ENCODE measurements at regions not wholly inside any gene's neighbourhood (a gene's known extent, or its start where the extent isn't known, plus 50 kb on each side); places are given as distances from the start of the nearest gene placed in this dataset.
A peak's percentile ranks its signal among the peaks of the same experiment; 100 is the strongest.

GRCh38 chr5:179461576-179461975, 88.8 kb upstream of the RUFY1 start:
- Histone ChIP-seq H3K27me3 (ENCODE audit: control insufficient read depth in 2 of 2, insufficient read depth in 2 of 2, low read length in 2 of 2) (peaks cover 8 to 33% of the 10 kb centered on the region in 2 experiments; a peak in 4 of 5 replicates), H3K4me1 (replicated peaks in 1 of 2; ENCODE audit: control insufficient read depth in 2 of 2, insufficient read depth in 2 of 2, low read length in 2 of 2) (no peaks in the 10 kb centered on the region), H4K20me1 (replicated peaks; ENCODE audit: control insufficient read depth, insufficient read depth, low read length) (no peaks in the 10 kb centered on the region), H3K9me3 (replicated peaks; ENCODE audit: control insufficient read depth, insufficient read depth, low read depth, low read length) (no peaks in the 10 kb centered on the region), H3K9ac (ENCODE audit: insufficient read depth in 1 of 2, low read depth in 2 of 2, low read length in 2 of 2) (no peak overlapping the region), H2AFZ (ENCODE audit: low read depth, low read length) (no peak overlapping the region), H3K36me3 (ENCODE audit: control insufficient read depth, insufficient read depth, low read length) (no peaks in the 10 kb centered on the region), H3K79me2 (ENCODE audit: control insufficient read depth, insufficient read depth, low read length) (no peaks in the 10 kb centered on the region), H3K27ac (ENCODE audit: extremely low read depth, low read depth, low read length) (no peak overlapping the region), H3K9me1 (ENCODE audit: control insufficient read depth, insufficient read depth, low read length) (no peaks in the 10 kb centered on the region), H3K4me2 (ENCODE audit: insufficient read depth, low read length) (no peak overlapping the region), H3K4me3 (no peak overlapping the region)
- POLR2A ChIA-PET = no interaction called here
- CTCF ChIA-PET (ENCODE audit: low intra/inter-chr PET ratio) = no interaction called here
- BruUV-seq (replicated peaks) = no TSS peak
- ATAC-seq = no peak
- in situ Hi-C loops (cut with MboI) (no loop called here), intact Hi-C loops (cut with micrococcal nuclease) (no loop called here)
- FAIRE-seq = no peak
- 0% methylated on average over 1 of the region's 3 CpGs for WGBS (ENCODE audit: insufficient coverage, low coverage, missing lambda C conversion rate)
- no peak for DNase-seq (ENCODE audit: extremely low read depth in 1 of 4, low spot score in 3 of 4)
- TF ChIP-seq NFIC (IDR thresholded peaks at IDR 0.05) = peak; percentile 61
- TF ChIP-seq MNT (conservative IDR thresholded peaks at IDR 0.05) = no peak
- no peak for TF ChIP-seq ZFX (CRISPR knock-in tag; IDR thresholded peaks at IDR 0.05)

GRCh38 chr5:179459771-179460170, 90.6 kb upstream of the RUFY1 start:
- POLR2A ChIA-PET = interaction anchor here (0.7 kb wide), 1 partner anchor 789 kb away, joined by 3 read pairs; no protein-coding TSS in a partner anchor
- no peaks in the 10 kb centered on the region for H3K4me1 ChIP-seq (replicated peaks in 1 of 2; ENCODE audit: control insufficient read depth in 2 of 2, insufficient read depth in 2 of 2, low read length in 2 of 2)
- no peak for FAIRE-seq
- TF ChIP-seq HNRNPK (IDR thresholded peaks at IDR 0.05; ENCODE audit: low read depth, low read length, poor library complexity, severe bottlenecking) = no peak
- no peak for TF ChIP-seq NR2C2 (CRISPR knock-in tag; IDR thresholded peaks at IDR 0.05)
- TF ChIP-seq NR2C2 (tag; IDR thresholded peaks at IDR 0.05) = no peak
- no peak for TF ChIP-seq MYNN (IDR thresholded peaks at IDR 0.05)
- no peak for TF ChIP-seq MYNN (CRISPR knock-in tag; IDR thresholded peaks at IDR 0.05)
- no peak for TF ChIP-seq SNAPC5 (CRISPR knock-in tag; IDR thresholded peaks at IDR 0.05)
- no peak for TF ChIP-seq ZNF511 (CRISPR knock-in tag; IDR thresholded peaks at IDR 0.05)
- TF ChIP-seq IRF1 (CRISPR knock-in tag; IDR thresholded peaks at IDR 0.05; ENCODE audit: borderline replicate concordance) = no peak
- no peak for TF ChIP-seq SRSF3 (IDR thresholded peaks at IDR 0.05; ENCODE audit: insufficient read depth, low read length)
- TF ChIP-seq BRF2 (IDR thresholded peaks at IDR 0.05; ENCODE audit: borderline replicate concordance, insufficient read depth, insufficient read length) = no peak

More at GRCh38 chr5:179459771-179460170, 90.6 kb upstream of the RUFY1 start:
- ATAC-seq (no peak), DNase-seq (ENCODE audit: extremely low read depth in 1 of 4, low spot score in 3 of 4) (no peak)
- no peak overlapping the region for H3K4me2 ChIP-seq (ENCODE audit: insufficient read depth, low read length)
- no peaks in the 10 kb centered on the region for H4K20me1 ChIP-seq (replicated peaks; ENCODE audit: control insufficient read depth, insufficient read depth, low read length)
- H3K4me3 ChIP-seq = no peak overlapping the region
- H3K79me2 ChIP-seq (ENCODE audit: control insufficient read depth, insufficient read depth, low read length) = no peaks in the 10 kb centered on the region
- in situ Hi-C loops (cut with MboI) = no loop called here
- H3K36me3 ChIP-seq (ENCODE audit: control insufficient read depth, insufficient read depth, low read length) = no peaks in the 10 kb centered on the region
- peaks cover 1% of the 10 kb centered on the region for H3K9me3 ChIP-seq (replicated peaks; ENCODE audit: control insufficient read depth, insufficient read depth, low read depth, low read length)
- no peak overlapping the region for H2AFZ ChIP-seq (ENCODE audit: low read depth, low read length)
- no TSS peak for BruUV-seq (replicated peaks)
- H3K9me1 ChIP-seq (ENCODE audit: control insufficient read depth, insufficient read depth, low read length) = no peaks in the 10 kb centered on the region
- H3K27ac ChIP-seq (ENCODE audit: extremely low read depth, low read depth, low read length) = no peak overlapping the region
- intact Hi-C loops (cut with micrococcal nuclease) = no loop called here
- peaks cover 8 to 31% of the 10 kb centered on the region in 2 experiments; a peak in 4 of 5 replicates for H3K27me3 ChIP-seq (ENCODE audit: control insufficient read depth in 2 of 2, insufficient read depth in 2 of 2, low read length in 2 of 2)
- CTCF ChIA-PET (ENCODE audit: low intra/inter-chr PET ratio) = no interaction called here
- WGBS (ENCODE audit: insufficient coverage, low coverage, missing lambda C conversion rate) = under 1% methylated on average over 10 of the region's 10 CpGs
- no peak overlapping the region for H3K9ac ChIP-seq (ENCODE audit: insufficient read depth in 1 of 2, low read depth in 2 of 2, low read length in 2 of 2)

Data from K562 (cell line).